NCI-H2107 (cell line): ENCODE measurements at regions not wholly inside any gene's neighbourhood (a gene's known extent, or its start where the extent isn't known, plus 50 kb on each side); places are given as distances from the start of the nearest gene placed in this dataset.

Source experiments
- DNase-seq: peaks from one replicate; lab custom pipeline; 2025; lab: John Stamatoyannopoulos, UW

DNA sequence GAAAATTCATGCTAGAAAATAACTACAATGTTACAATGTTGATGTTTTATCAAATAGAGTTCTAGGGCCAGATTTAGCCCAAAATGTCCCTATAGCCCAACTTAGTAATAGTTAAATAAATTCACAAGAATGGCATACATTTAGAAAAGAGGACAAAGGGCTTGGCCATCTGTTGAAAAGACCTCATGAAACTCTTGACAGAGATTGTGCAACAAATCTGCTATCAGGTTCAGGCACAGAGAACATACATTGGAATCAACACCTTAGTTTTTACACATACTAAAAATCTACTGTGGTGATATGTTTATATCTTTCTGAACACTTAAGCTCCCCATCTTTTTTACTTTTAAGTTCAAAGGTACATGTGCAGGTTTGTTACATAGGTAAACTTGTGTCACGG, 298.3 kb upstream of the DACH1 start:
- DNase-seq: no peak

DNA sequence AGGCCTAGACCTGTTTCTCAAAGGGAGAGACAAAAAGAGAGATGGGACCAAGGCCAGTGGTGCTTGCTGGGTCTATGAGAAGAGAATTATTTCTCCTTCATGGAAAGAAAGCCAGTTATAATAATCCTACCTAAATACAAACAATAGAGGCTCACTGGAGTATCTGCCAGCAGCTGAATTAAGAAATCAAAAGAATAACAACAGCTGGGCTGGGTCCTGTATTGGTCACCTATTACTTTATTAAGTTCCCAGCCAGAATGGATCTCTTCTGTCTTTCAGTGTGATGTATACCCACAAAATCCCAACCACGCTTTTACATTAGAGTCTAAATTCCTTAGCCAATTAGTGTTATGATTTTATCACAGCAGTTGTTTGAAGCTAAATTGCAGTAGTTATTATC, 297.8 kb upstream of the DACH1 start:
- no peak for DNase-seq

DNA sequence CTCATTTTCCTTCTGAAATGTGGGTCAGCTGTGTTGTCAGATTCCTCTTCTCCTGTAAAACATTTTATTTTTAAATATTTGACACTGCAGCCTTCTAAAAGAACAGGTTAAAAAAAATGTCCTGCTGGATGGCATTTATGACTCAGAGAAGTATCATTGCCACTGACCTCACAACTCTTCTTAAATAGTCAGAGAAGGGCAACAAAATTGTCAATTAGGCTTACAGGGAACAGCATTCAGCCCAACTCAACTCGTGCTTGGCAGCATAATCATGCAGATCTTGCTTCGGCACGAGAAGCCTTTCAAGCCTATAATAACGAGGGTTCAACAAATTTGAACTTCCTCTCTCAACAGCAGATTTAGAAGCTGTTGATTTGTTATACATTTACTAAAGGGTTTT, 296.7 kb upstream of the DACH1 start:
- DNase-seq: no peak

DNA sequence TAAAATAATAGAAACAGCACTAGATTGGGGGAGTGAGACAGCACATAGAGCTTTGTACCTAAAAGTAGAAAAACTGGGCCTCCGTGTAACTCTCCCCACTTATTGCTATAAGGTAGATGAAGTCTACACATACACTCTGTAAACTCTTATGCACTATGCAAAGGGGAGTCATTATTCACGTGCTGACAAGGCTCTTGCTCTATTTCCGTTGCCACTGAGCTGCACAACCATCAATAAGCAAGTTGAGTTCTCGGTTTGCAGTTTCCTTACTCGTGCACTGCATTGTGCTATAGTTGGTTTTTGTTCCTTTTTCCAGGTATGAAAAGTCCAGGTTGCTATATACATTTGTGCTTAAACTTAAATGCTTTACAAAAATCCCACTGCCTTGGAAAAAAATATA, 294.0 kb upstream of the DACH1 start:
- no peak for DNase-seq

DNA sequence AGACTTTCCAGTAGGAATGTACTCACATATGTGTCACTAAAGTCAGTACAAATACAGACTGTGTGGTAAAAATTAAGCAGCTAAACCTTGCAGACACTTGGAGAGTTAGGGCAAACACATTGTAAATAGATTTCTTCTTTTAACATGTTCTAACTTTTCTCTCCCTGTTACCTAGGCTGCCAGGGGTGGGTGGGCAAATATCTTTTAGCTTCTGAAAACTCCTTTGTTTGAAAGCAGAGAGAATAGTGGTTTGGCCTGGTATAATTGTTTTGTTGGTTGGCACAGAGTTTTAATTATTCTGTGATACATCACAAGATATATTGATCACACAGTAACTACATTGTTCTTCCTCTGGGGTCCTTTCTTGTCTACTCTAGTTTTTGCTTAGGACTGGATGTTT, 289.8 kb upstream of the DACH1 start:
- no peak for DNase-seq

DNA sequence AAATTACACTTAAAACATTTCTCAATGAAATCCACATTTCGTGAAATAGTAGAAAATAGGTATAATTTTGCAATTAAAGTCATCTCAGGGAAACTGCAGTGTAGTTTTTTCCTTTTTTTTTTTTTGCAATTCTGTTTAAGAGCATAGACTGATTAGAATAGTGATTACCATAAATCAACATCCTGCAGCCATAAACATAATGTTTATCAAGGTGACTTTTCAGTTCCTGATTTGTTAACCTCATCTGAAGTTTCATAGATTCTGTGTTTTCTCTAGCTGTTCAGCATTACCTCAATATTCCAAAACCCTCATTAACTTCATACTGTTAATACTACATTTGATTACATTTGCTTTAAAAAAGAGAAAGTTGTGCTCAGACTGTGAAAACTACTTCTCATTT, 286.3 kb upstream of the DACH1 start:
- no peak for DNase-seq

DNA sequence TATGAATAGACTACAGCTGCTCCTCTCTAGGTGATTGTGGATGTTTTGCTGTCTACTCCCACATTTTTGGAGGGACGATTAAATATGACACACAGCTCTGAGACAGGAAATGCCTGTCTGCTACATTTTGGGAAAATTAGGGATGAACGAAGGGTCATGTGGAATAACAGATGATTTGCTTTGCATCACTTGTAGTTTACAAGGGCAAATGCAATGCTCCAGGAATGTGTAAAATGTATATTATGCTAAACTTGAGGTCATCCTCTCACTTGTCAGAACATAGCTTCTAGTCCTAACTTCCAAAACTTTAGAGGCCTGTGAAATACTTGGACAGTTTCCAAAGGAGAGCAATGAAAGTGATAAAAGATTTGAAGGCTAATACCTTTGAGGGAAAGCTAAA, 284.2 kb upstream of the DACH1 start:
- no peak for DNase-seq

DNA sequence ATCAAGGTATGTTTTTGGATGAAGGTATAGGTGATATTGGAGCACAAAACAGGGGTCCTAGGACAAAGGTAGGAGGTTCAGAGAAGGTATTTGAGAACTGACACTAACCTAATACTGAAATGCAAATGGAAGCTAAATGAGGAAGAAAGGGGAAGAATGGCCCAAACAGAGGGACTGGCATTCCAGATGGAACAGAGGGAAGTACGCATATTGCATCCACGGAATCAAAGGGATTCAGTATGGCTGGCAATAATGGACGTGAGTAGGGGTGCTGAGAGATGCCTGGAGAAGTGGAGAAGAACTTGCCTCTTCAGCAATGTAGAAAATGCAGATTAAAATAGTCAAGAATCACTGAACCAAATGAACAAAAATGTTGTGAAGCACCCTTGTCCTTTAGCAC, 283.5 kb upstream of the DACH1 start:
- DNase-seq: no peak

DNA sequence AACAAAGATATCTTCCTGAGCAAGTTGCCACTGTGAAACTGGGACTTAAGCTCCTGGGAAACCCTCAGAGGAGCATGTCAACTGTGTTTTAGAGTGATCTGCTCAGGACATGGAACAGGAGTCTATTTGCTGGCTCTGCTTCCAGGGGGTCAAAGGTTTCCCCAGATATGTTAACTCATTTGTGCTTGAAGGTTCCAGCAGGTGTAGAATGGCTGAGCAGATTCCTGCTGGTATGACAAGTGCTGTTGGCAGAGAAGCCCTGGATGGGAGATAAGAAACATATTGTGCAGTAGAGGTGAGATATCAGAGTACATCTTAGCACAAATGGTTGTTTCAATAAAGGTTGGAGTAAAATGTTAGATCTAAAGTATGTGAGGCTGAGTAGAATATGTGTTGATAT, 282.7 kb upstream of the DACH1 start:
- no peak for DNase-seq

DNA sequence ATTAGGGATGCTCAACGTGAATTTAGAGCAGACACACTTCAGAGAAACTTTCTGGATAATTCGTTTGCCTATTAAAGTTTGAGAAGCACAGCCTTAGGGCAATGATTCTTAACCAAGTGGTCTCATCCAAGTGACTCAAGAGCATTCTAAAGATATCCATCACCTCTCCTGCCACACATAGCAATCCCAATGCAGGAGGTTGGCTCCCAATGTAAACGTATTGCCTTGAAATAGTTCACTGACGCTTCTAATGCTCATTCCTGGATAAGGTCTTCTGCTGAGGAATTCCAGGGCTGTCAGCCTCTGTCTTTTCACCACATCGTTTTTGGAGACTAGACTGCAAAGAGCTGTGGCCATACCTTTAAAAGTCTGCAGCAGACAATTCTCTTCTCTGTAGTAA, 279.8 kb upstream of the DACH1 start:
- DNase-seq: no peak

DNA sequence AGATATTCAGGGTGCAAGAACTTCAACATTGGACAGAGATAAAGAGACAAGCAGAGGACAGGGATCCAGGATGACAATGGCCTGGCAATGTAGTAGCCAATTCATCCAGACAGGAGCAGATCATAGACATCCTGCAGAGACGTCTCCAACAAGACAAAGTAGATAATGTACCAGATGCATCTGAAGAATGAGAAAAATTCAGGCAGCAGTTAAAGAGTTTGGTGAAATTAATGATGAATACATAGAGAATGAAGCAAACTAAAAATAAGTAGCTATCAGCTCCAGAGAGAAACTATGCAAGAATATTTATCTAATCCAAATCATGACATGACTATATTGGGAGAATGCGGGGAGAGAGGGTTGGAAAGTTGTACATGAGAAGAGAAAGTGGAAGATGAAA, 278.4 kb upstream of the DACH1 start:
- no peak for DNase-seq

DNA sequence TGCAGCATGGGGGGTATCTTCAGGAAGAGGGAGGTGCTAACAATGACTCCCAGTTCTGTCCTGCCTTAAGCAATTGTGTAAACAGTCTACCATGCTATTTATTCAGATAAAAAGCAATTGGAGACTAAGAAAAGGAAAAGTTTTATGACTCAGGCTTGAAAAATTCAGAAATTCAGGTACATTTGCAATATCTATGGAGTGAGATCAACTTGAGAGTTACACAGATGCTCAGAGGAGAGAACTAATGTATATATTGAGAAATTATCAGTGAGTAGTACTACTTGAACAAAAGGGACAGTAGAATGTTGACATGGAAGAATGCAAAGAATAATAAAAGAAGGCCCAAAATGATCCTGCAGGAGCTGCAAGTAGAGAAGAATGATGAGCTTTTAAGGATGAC, 277.6 kb upstream of the DACH1 start:
- DNase-seq: no peak

DNA sequence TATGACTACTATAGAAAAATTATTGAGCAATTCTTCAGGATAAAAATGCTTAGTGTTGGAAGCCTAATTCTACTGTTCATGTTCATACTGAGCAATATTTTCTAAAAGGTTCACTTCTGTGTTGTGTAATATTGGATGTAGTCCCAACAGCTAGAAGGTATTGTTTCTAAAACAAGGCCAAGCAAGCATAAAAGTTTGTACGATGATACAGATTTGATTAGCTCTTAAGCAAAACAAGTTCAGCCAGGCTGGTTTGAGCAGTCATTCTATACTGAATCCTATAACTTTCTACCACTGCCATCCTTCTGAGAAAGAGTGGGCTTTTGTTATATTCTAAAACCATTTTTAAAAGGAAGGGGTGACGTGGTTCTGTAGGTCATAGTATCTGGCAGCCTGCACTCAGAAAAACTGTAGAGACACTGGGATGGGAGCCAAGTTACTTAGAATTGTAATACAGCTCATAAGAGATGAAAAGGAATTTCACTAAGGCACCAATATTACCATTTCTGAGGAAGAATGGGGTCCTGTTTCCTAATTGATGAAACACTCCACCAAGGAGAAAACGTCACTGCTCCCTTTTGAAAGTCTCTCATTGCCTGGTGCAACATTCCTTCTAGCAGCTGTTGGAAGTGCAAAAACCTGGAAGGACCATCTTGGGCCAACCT, 275.0 kb upstream of the DACH1 start:
- DNase-seq: no peak

DNA sequence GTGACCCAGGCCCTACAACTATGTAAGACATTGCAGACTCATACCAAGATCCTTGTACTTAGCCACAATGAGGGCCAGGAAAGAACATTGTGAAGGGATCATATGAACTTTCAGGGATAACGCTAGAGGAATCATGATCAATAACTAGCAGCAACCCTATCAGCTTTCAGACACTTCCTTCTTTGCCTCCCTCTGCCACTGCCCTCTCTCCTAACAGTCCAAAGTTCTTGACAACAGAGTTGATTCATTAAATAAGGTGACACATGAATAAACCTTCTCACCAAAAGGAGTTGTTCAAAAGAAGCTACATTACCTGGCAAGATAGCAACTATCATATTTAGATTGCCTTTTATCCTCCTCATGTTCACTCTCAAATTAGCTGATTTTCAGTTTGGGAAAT, 272.2 kb upstream of the DACH1 start:
- no peak for DNase-seq

DNA sequence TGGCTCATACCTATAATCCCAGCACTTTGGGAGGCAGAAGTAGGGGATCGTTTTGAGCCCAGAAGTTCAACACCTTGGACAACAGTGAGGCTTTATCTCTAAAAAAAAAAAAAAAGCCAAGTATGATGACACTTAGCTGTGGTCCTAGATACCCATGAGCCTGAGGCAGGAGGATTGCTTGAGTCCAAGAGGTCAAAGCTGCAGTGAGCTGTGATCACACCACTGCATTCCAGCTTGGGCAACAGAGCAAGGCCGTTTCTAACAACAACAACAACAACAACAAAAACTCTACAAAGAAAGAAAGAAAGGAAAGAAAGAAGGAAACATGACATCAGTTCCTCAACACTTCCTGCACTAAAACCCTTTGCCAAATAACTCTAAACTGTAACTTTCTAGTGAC, 265.1 kb upstream of the DACH1 start:
- no peak for DNase-seq

DNA sequence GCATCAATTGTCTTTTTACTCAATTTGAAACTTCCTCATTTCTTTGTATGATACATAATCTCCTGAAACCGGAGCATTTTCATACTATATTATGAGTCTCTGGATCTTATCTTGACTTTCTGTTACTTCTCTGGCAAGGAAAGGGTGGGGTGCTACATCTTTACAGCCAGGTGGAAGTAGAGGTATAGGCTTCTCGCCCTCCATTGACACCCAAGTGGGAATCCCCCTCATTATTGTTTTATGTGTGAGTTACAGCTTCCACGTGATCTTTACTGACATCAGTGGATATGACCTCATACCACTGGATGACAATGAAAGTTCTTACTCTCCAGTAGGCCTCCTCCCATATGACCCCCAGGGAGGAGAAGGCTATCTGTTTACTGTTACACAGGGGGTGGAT, 262.1 kb upstream of the DACH1 start:
- no peak for DNase-seq

DNA sequence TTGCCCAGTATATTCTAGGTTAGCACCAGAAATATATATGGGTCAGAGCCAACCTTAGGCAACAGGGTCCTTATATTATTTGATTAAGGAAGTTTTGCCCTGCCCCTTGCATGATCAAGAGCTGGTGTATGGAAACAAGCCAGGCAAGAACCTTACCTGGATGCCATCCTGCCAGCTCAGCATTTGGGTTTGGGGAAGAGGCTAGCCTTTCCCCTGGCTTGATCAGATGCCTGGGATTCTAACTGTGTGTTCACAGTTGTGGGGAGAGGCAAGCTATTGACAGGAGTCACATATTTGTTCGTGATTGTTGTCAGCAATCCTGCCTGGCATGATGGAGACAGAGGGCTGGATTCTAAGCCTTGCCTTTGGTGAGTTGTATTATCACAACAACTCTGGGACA, 260.0 kb upstream of the DACH1 start:
- DNase-seq: no peak

DNA sequence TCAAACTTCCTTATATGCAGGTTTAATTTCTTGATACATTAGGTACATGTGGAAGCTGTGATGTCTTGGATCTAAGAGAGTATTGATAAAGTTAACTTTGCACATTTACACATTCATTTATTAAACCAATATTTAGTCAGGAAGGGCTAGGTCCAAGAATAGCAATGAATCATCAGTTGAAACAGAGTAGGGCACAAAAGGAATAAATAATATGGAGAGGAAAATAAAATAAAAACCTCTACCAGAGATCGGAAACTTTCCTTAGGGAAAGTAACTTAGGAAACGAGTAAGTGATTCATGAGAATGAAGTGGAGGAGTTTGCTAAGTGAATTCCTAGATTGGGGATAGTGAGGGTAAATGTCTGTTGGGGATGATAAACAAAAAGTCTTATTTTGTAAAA, 259.4 kb upstream of the DACH1 start:
- DNase-seq: no peak

DNA sequence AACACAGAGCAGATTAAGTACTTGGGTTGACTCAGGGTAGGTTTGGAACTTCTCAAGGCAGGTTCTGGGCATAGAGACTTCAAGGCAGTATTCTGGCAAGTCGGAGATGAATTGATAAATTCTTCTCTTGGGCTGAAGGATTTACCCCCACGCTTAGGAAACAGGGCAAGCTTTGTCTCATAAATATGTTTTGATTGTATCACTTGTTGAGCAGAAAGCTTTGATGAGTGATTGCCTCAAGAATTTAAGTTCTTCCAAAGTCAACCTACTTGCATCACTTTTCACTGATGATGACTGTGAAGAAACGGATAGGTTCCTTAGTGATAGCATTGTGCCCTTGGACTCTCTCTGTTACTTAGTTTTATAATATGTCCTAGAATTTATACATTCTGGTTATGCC, 258.6 kb upstream of the DACH1 start:
- DNase-seq: no peak

DNA sequence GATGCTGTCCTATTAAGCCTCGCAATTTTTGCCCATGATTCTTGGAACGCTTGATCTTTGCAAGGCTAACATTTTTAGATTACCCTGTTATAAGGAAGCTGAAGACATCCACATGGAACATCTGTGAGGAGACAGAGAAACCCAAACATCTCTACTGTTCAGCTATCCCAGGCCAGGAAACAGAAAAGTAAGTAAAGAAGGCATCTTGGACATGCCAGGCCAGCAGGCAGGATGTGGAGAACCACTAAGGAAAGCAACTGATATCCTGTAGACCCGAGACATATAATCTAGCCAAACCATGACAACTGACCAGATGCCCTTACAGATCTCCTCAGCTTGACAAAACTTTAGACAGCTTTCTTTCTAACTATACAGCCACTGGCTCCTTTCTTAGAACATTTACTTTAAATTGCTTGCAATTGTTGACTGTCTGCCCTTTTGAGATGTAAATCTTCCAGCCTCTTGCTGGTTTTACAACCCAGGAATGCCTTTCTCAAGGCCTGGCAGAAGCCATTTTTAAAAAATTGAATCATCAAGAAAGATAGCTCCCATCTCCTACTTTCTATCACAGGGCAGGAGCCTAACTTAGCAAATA, 255.8 kb upstream of the DACH1 start:
- DNase-seq: no peak

DNA sequence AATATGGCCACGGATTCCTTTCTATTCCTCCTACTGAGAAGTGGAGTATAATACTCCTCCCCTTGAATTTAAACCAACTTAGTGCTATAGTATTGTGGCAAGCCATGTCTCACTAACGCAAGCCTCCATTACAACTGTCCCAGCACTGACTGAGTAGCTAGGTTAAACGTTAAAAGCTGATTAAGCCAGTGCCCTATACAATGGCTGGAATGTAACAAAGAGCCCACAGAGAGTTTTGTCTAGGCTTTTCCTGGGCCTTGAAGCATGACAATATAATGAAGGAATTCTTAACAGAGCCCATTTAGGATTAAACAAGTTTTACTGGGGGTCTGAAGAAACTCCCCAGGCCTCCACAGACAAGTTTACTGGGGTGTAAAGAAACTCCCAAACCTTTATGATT, 254.5 kb upstream of the DACH1 start:
- DNase-seq: no peak

DNA sequence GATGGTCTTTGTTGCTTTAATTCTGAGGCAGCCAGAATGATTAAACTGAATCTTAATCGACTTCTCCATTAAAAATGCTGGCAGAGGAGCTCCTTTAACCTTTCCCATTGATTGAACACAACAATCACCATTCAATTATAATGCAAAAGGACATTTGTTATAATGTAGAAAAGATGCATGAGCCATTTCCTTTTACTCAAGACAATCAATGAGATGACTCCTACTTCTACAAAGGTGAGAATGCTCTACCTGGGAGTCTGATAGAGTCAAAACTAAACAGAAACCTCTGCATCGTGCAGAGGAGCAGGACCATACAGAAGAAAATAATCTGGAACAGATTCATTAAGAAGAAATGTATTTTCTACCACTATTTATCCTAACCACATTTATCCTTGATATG, 253.6 kb upstream of the DACH1 start:
- DNase-seq: no peak

DNA sequence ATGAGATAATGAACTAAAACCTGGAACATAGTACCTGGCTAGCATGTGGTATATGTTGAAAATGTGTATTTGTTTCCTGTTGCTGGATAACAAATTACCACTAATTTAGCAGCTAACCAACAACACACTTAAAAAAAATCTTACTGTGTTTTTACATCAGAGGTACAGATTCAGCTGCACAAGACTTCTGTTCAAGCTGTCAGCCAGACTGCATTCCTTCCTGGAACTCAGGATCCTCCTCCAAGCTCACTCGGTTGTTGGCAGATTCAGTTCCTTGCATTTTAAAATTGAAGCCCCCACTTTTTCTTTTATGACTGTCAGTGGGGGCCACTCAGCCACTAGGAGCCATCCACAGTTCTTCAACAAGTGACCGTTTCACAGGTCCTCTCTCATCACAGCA, 246.9 kb upstream of the DACH1 start:
- no peak for DNase-seq

DNA sequence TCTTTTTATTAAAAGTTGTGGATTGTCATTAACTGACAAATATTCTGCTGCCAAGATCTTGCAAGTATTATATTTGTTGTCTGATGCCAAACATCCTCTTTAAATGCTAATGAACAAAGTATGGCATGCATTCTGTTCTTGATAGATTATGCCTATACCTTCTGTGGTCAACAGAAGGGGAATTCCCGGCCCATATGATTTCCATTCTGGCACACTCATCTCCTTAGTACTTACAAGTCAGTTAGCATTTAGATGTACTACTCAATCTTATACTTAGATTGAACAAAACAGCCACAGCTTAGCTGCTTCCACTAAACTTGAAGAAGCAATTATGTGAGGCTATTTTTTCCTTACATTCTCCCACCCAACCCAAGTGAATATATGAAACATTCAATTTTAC, 246.1 kb upstream of the DACH1 start:
- no peak for DNase-seq

DNA sequence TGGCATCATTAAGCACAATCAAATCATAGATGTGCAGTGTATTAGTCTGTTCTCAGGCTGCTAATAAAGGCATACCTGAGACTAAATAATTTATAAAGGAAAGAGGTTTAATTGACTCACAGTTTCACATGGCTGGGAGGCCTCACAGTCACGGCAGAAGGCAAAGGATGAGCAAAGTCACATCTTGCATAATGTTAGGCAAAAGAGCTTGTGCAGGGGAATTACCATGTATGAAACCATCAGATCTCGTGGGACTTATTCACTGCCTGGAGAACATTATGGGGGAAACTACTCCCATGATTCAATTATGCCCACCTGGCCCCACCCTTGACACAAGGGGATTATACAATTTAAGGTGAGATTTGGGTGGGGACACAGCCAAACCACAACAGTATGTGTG, 245.2 kb upstream of the DACH1 start:
- DNase-seq: no peak
